ENCODE measurements at regions not wholly inside any gene's neighbourhood (a gene's known extent, or its start where the extent isn't known, plus 50 kb on each side); places are given as distances from the start of the nearest gene placed in this dataset.

DNA sequence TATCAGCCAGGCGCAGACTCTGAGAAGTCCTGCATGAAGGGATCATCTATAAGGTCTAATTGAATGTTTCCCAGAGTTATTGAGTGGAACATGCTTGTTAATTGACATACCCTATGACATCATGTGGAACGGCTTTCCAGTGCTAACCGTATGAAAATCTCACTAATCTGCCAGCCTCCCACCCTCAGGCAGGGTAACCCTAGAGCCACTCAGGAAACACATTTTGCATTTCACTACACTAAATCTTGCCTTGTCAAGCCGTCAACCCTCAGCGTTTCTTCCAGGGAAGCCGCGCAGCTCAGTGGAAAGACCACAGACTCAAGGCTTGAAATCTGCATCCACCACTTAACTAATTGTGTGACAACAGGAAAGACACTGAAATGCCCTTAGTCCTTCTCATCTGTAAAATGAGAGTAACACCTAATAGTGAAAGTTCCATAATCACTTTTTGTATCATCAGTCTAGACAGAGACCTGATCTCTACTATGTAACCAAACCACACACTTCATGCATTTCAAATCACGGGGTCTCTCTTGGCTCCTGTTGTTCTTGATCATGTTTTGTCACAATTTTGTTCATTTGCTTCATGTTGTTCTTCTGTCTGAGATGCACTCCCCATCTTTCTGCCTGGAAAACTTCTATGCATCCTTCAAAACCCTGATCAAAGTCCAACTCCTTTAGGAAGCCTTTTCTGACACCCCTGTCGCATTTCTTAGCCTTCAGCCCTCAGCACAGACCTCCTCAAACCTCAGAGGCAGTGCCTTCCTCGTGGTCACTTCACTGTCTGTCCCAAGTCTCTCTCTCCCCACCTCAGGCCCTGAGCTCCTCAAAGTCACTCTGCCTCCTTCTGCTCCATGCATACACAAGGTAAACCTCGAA, 246.5 kb downstream of the TOMM20 start:
- H3K27me3 ChIP-seq (ENCODE audit: insufficient read depth, poor library complexity, severe bottlenecking), result no peaks in the 10 kb centered on the region
- no peak for DNase-seq (ENCODE audit: low read depth in 1 of 2, low spot score in 1 of 2)
- H3K4me3 ChIP-seq (replicated peaks; ENCODE audit: insufficient read depth, low read length), result no peak overlapping the region

DNA sequence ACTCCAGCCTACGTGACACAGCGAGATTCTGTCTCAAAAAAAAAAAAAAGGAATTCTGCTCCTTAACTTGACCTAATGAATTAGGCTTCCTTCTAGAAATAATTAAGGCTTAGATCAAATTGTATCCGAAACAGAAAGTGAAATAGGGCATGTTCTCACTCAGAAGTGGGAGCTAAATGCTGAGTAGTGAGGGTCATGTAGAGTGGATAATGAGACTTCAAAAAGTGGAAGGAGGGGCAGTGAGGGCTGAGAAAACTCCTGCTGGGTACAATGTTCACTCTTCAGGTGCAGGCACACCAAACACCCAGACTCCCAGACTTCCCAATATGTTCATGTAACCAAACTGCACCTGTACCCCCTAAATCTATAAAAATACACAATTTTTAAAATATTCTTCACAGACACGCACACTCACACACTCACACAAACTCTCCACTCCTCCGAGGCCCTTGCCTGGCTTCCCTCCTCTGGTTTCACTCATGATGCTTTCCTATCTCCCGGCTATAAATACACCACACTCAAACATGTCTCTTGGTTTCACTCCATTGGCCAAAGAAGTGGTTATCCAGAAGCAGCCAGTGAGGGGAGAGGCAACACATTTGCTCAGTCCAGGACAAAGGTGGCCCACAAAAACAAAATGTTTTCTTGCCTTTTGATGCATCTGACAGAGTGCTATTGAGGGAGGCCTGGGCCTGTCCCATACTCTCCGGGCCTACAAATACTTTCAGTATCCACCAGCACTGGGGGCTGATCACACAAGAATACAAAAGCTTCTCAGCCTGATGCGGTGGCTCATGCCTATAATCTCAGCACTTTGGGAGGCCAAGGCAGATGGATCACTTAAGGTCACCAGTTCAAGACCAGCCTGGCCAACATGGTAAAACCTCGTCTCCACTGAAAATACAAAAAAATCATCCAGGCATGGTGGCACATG, 249.2 kb downstream of the TOMM20 start:
- H3K27ac ChIP-seq (replicated peaks), result 0 out of 2 replicates have a peak overlapping the region, but pooled peaks have one; percentile 7
- H3K4me3 ChIP-seq (replicated peaks; ENCODE audit: insufficient read depth, low read length), result no peak overlapping the region
- DNase-seq (ENCODE audit: low read depth in 1 of 2, low spot score in 1 of 2), result no peak
- H3K27me3 ChIP-seq (ENCODE audit: insufficient read depth, poor library complexity, severe bottlenecking), result no peaks in the 10 kb centered on the region
- TF ChIP-seq SPI1 (IDR thresholded peaks at IDR 0.05; ENCODE audit: borderline replicate concordance, low read depth) (no peak), POLR2AphosphoS5 (IDR thresholded peaks at IDR 0.05; ENCODE audit: low read depth) (no peak)
- TF ChIP-seq, protein P1, sequence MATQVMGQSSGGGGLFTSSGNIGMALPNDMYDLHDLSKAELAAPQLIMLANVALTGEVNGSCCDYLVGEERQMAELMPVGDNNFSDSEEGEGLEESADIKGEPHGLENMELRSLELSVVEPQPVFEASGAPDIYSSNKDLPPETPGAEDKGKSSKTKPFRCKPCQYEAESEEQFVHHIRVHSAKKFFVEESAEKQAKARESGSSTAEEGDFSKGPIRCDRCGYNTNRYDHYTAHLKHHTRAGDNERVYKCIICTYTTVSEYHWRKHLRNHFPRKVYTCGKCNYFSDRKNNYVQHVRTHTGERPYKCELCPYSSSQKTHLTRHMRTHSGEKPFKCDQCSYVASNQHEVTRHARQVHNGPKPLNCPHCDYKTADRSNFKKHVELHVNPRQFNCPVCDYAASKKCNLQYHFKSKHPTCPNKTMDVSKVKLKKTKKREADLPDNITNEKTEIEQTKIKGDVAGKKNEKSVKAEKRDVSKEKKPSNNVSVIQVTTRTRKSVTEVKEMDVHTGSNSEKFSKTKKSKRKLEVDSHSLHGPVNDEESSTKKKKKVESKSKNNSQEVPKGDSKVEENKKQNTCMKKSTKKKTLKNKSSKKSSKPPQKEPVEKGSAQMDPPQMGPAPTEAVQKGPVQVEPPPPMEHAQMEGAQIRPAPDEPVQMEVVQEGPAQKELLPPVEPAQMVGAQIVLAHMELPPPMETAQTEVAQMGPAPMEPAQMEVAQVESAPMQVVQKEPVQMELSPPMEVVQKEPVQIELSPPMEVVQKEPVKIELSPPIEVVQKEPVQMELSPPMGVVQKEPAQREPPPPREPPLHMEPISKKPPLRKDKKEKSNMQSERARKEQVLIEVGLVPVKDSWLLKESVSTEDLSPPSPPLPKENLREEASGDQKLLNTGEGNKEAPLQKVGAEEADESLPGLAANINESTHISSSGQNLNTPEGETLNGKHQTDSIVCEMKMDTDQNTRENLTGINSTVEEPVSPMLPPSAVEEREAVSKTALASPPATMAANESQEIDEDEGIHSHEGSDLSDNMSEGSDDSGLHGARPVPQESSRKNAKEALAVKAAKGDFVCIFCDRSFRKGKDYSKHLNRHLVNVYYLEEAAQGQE (IDR thresholded peaks at IDR 0.05; ENCODE audit: insufficient replicate concordance, low read depth), result no peak

More for the DNA sequence above, 246.5 kb downstream of the TOMM20 start:
- no peak for TF ChIP-seq SPI1 (IDR thresholded peaks at IDR 0.05; ENCODE audit: borderline replicate concordance, low read depth)
- TF ChIP-seq, protein P2, sequence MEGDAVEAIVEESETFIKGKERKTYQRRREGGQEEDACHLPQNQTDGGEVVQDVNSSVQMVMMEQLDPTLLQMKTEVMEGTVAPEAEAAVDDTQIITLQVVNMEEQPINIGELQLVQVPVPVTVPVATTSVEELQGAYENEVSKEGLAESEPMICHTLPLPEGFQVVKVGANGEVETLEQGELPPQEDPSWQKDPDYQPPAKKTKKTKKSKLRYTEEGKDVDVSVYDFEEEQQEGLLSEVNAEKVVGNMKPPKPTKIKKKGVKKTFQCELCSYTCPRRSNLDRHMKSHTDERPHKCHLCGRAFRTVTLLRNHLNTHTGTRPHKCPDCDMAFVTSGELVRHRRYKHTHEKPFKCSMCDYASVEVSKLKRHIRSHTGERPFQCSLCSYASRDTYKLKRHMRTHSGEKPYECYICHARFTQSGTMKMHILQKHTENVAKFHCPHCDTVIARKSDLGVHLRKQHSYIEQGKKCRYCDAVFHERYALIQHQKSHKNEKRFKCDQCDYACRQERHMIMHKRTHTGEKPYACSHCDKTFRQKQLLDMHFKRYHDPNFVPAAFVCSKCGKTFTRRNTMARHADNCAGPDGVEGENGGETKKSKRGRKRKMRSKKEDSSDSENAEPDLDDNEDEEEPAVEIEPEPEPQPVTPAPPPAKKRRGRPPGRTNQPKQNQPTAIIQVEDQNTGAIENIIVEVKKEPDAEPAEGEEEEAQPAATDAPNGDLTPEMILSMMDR (IDR thresholded peaks at IDR 0.05; ENCODE audit: insufficient read depth, low read length), result no peak
- no peak for TF ChIP-seq POLR2AphosphoS5 (IDR thresholded peaks at IDR 0.05; ENCODE audit: low read depth)
- TF ChIP-seq, protein P1 (IDR thresholded peaks at IDR 0.05; ENCODE audit: insufficient replicate concordance, low read depth), result no peak
- TF ChIP-seq GABPA (IDR thresholded peaks at IDR 0.05; ENCODE audit: low read depth), result no peak
- no peak overlapping the region for H3K27ac ChIP-seq (replicated peaks)

DNA sequence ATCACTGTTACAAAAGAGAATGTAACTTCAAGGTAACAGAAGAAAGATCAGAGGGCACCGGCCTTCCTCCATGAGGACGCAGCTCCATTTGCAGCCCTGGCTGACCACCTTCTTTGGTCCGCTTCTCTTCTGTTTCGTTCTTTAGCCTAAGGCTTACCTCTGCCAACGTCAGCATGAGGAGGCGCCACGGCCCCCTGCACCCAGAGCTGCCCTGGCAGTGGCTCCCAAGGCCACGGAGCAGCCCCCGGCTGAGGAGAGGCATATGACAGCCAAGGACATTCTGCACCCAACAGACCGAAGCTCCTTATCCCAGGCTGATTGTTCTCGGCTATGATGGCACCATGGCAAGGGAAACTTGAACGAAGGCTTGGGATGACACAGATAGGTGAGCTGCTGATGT, 250.3 kb downstream of the TOMM20 start:
- H3K27me3 ChIP-seq (ENCODE audit: insufficient read depth, poor library complexity, severe bottlenecking), result no peaks in the 10 kb centered on the region
- no peak for TF ChIP-seq SPI1 (IDR thresholded peaks at IDR 0.05; ENCODE audit: borderline replicate concordance, low read depth)
- no peak for TF ChIP-seq POLR2AphosphoS5 (IDR thresholded peaks at IDR 0.05; ENCODE audit: low read depth)
- TF ChIP-seq, protein P2 (IDR thresholded peaks at IDR 0.05; ENCODE audit: insufficient read depth, low read length), result no peak
- TF ChIP-seq, protein P1 (IDR thresholded peaks at IDR 0.05; ENCODE audit: insufficient replicate concordance, low read depth), result no peak
- TF ChIP-seq GABPA (IDR thresholded peaks at IDR 0.05; ENCODE audit: low read depth), result no peak
- no peak overlapping the region; the same call in 1 of the 2 replicates for H3K27ac ChIP-seq (replicated peaks)
- no peak for DNase-seq (ENCODE audit: low read depth in 1 of 2, low spot score in 1 of 2)
- H3K4me3 ChIP-seq (replicated peaks; ENCODE audit: insufficient read depth, low read length), result no peak overlapping the region

Measured in HL-60 (cell line).